ENCODE measurements at regions not wholly inside any gene's neighbourhood (a gene's known extent, or its start where the extent isn't known, plus 50 kb on each side); places are given as distances from the start of the nearest gene placed in this dataset.

GRCh38 chr3:30174357-30174756 is 432.0 kb upstream of the TGFBR2 start:
- no peak for DNase-seq (ENCODE audit: low read depth in 2 of 2)
- Histone ChIP-seq H3K4me2 (ENCODE audit: extremely low read depth, insufficient read depth, low read length) (no peak overlapping the region), H3K9me3 (ENCODE audit: control insufficient read depth, insufficient read depth, low read depth, low read length) (no peaks in the 10 kb centered on the region), H3K9ac (ENCODE audit: insufficient read depth, low read length) (no peak overlapping the region), H3K27ac (ENCODE audit: insufficient read depth, low read length) (no peak overlapping the region), H3K4me1 (ENCODE audit: control insufficient read depth, extremely low read depth, insufficient read depth, low read length) (no peaks in the 10 kb centered on the region), H3K27me3 (ENCODE audit: control insufficient read depth, insufficient read depth, low read length) (no peaks in the 10 kb centered on the region), H3K36me3 (ENCODE audit: control insufficient read depth, insufficient read depth, low read length) (no peaks in the 10 kb centered on the region), H3K4me3 (replicated peaks in 1 of 4; ENCODE audit: control extremely low read depth in 1 of 4, insufficient read depth in 1 of 4, low read depth in 3 of 4, low read length in 4 of 4) (no peak overlapping the region), H2AFZ (ENCODE audit: low read length) (no peak overlapping the region), H4K20me1 (ENCODE audit: control insufficient read depth, extremely low read depth, insufficient read depth, low read length) (no peaks in the 10 kb centered on the region), H3K79me2 (ENCODE audit: control insufficient read depth, insufficient read depth, low read length) (no peaks in the 10 kb centered on the region)
- TF ChIP-seq CTCF (conservative IDR thresholded peaks at IDR 0.05 in 1 of 2, IDR thresholded peaks at IDR 0.05 in 1 of 2; ENCODE audit: low read depth in 1 of 2, low read length in 2 of 2), result no peak
- no peak for TF ChIP-seq EZH2 (IDR thresholded peaks at IDR 0.05; ENCODE audit: low read length, missing control alignments)

- no peak for TF ChIP-seq EZH2 (IDR thresholded peaks at IDR 0.05; ENCODE audit: low read length, missing control alignments)
- no peak for TF ChIP-seq CTCF (conservative IDR thresholded peaks at IDR 0.05 in 1 of 2, IDR thresholded peaks at IDR 0.05 in 1 of 2; ENCODE audit: low read depth in 1 of 2, low read length in 2 of 2)
Measured at GRCh38 chr3:30180310-30181177, 425.9 kb upstream of the TGFBR2 start.

GRCh38 chr3:30181178-30181465 is 425.3 kb upstream of the TGFBR2 start:
- Histone ChIP-seq H3K9ac (ENCODE audit: insufficient read depth, low read length) (no peak overlapping the region), H3K4me1 (ENCODE audit: control insufficient read depth, extremely low read depth, insufficient read depth, low read length) (no peaks in the 10 kb centered on the region), H3K36me3 (ENCODE audit: control insufficient read depth, insufficient read depth, low read length) (no peaks in the 10 kb centered on the region), H3K27me3 (ENCODE audit: control insufficient read depth, insufficient read depth, low read length) (no peaks in the 10 kb centered on the region), H3K27ac (ENCODE audit: insufficient read depth, low read length) (no peak overlapping the region), H3K4me3 (replicated peaks in 1 of 4; ENCODE audit: control extremely low read depth in 1 of 4, insufficient read depth in 1 of 4, low read depth in 3 of 4, low read length in 4 of 4) (no peak overlapping the region), H3K79me2 (ENCODE audit: control insufficient read depth, insufficient read depth, low read length) (no peaks in the 10 kb centered on the region), H3K4me2 (ENCODE audit: extremely low read depth, insufficient read depth, low read length) (no peak overlapping the region), H2AFZ (ENCODE audit: low read length) (no peak overlapping the region), H4K20me1 (ENCODE audit: control insufficient read depth, extremely low read depth, insufficient read depth, low read length) (no peaks in the 10 kb centered on the region), H3K9me3 (ENCODE audit: control insufficient read depth, insufficient read depth, low read depth, low read length) (no peaks in the 10 kb centered on the region)
- TF ChIP-seq EZH2 (IDR thresholded peaks at IDR 0.05; ENCODE audit: low read length, missing control alignments) (no peak), CTCF (conservative IDR thresholded peaks at IDR 0.05 in 1 of 2, IDR thresholded peaks at IDR 0.05 in 1 of 2; ENCODE audit: low read depth in 1 of 2, low read length in 2 of 2) (no peak)
- no peak for DNase-seq (ENCODE audit: low read depth in 2 of 2)

More at GRCh38 chr3:30180310-30181177, 425.9 kb upstream of the TGFBR2 start:
- Histone ChIP-seq H3K4me1 (ENCODE audit: control insufficient read depth, extremely low read depth, insufficient read depth, low read length) (no peaks in the 10 kb centered on the region), H2AFZ (ENCODE audit: low read length) (no peak overlapping the region), H4K20me1 (ENCODE audit: control insufficient read depth, extremely low read depth, insufficient read depth, low read length) (no peaks in the 10 kb centered on the region), H3K27ac (ENCODE audit: insufficient read depth, low read length) (no peak overlapping the region), H3K9me3 (ENCODE audit: control insufficient read depth, insufficient read depth, low read depth, low read length) (no peaks in the 10 kb centered on the region), H3K36me3 (ENCODE audit: control insufficient read depth, insufficient read depth, low read length) (no peaks in the 10 kb centered on the region), H3K27me3 (ENCODE audit: control insufficient read depth, insufficient read depth, low read length) (no peaks in the 10 kb centered on the region), H3K4me3 (replicated peaks in 1 of 4; ENCODE audit: control extremely low read depth in 1 of 4, insufficient read depth in 1 of 4, low read depth in 3 of 4, low read length in 4 of 4) (no peak overlapping the region), H3K79me2 (ENCODE audit: control insufficient read depth, insufficient read depth, low read length) (no peaks in the 10 kb centered on the region), H3K9ac (ENCODE audit: insufficient read depth, low read length) (no peak overlapping the region), H3K4me2 (ENCODE audit: extremely low read depth, insufficient read depth, low read length) (no peak overlapping the region)
- no peak for DNase-seq (ENCODE audit: low read depth in 2 of 2)

Measured in fibroblast of lung (primary cell).